Right atrium auricular region (tissue), 2 donors: ENCODE measurements at regions not wholly inside any gene's neighbourhood (a gene's known extent, or its start where the extent isn't known, plus 50 kb on each side); places are given as distances from the start of the nearest gene placed in this dataset.

Experiments
- DNase-seq: peaks from one replicate; pipeline ENCODE4 v3.0.0-alpha.2; 2019; ENCODE audit warnings: low spot score
- H3K27ac ChIP-seq, 2 donors: fragments of 200-600 bp; sonication (generic); 1 replicate in 1 of 2; 2 replicates in 1 of 2; pipeline ENCODE4 v1.5.1; 2016 to 2019
- H3K27me3 ChIP-seq, 2 donors: fragments of 200-600 bp; sonication (generic); one replicate each; pipeline versions ENCODE4 v1.5.1 to v1.6.0; 2017 to 2019
- H3K36me3 ChIP-seq: fragments of 200-600 bp; sonication (generic); one replicate; pipeline ENCODE4 v1.5.1; 2016
- H3K4me1 ChIP-seq, 2 donors: fragments of 200-600 bp; sonication (generic); one replicate each; pipeline versions ENCODE4 v1.5.1 to v1.6.0; 2017 to 2019
- H3K4me3 ChIP-seq, 2 donors: fragments of 200-600 bp; sonication (generic); 1 replicate in 1 of 2; 2 replicates in 1 of 2; pipeline ENCODE4 v1.5.1; 2017 to 2019; ENCODE audit warnings: mild to moderate bottlenecking in 1 of 2, moderate library complexity in 1 of 2
- H3K9me3 ChIP-seq, 2 donors: fragments of 200-600 bp; sonication (generic); one replicate each; pipeline ENCODE4 v1.5.1; 2019
- CTCF ChIP-seq, 2 donors: fragments of 200-600 bp; sonication (generic); IDR thresholded peaks; one replicate each; pipeline ENCODE4 v1.5.1; 2019; ENCODE audit warnings: antibody characterized with exemption in 2 of 2

GRCh38 chr22:44650806-44651205, 51.2 kb upstream of the PRR5 start:
- Histone ChIP-seq H3K4me1 (no peaks in the 10 kb centered on the region), H3K27me3 (no peaks in the 10 kb centered on the region), H3K27ac (no peak overlapping the region), H3K36me3 (no peaks in the 10 kb centered on the region), H3K4me3 (no peak overlapping the region), H3K9me3 (no peaks in the 10 kb centered on the region)
- no peak for TF ChIP-seq CTCF (IDR thresholded peaks at IDR 0.05)
- no peak for DNase-seq

- H3K36me3 ChIP-seq, result no peaks in the 10 kb centered on the region
- no peak overlapping the region for H3K4me3 ChIP-seq
- H3K27ac ChIP-seq, result peak overlapping the region in 1 of 2 donors; percentile 21
- no peaks in the 10 kb centered on the region for H3K4me1 ChIP-seq
- H3K27me3 ChIP-seq, result no peaks in the 10 kb centered on the region
- H3K9me3 ChIP-seq, result no peaks in the 10 kb centered on the region
- no peak for TF ChIP-seq CTCF (IDR thresholded peaks at IDR 0.05)
- DNase-seq, result no peak
Measured at GRCh38 chr22:44648821-44649565, 53.0 kb upstream of the PRR5 start.

GRCh38 chr22:44648085-44648820, 53.8 kb upstream of the PRR5 start:
- Histone ChIP-seq H3K27me3 (no peaks in the 10 kb centered on the region), H3K4me3 (no peak overlapping the region), H3K27ac (peak overlapping the region in 1 of 2 donors; percentile 21), H3K4me1 (no peaks in the 10 kb centered on the region), H3K36me3 (no peaks in the 10 kb centered on the region), H3K9me3 (no peaks in the 10 kb centered on the region)
- no peak for DNase-seq
- TF ChIP-seq CTCF (IDR thresholded peaks at IDR 0.05), result no peak

- DNase-seq, result no peak
- H3K4me3 ChIP-seq, result no peak overlapping the region
- no peaks in the 10 kb centered on the region for H3K4me1 ChIP-seq
- no peak overlapping the region for H3K27ac ChIP-seq
- no peaks in the 10 kb centered on the region for H3K27me3 ChIP-seq
- no peak for TF ChIP-seq CTCF (IDR thresholded peaks at IDR 0.05)
- no peaks in the 10 kb centered on the region for H3K36me3 ChIP-seq
- H3K9me3 ChIP-seq, result no peaks in the 10 kb centered on the region
Measured at GRCh38 chr22:44647141-44647540, 54.9 kb upstream of the PRR5 start.

GRCh38 chr22:44646668-44647067, 55.3 kb upstream of the PRR5 start:
- Histone ChIP-seq H3K36me3 (no peaks in the 10 kb centered on the region), H3K27ac (no peak overlapping the region), H3K27me3 (no peaks in the 10 kb centered on the region), H3K4me3 (no peak overlapping the region), H3K9me3 (no peaks in the 10 kb centered on the region), H3K4me1 (no peaks in the 10 kb centered on the region)
- TF ChIP-seq CTCF (IDR thresholded peaks at IDR 0.05), result no peak
- DNase-seq, result no peak
